ENCODE measurements at regions not wholly inside any gene's neighbourhood (a gene's known extent, or its start where the extent isn't known, plus 50 kb on each side); places are given as distances from the start of the nearest gene placed in this dataset.

DNA sequence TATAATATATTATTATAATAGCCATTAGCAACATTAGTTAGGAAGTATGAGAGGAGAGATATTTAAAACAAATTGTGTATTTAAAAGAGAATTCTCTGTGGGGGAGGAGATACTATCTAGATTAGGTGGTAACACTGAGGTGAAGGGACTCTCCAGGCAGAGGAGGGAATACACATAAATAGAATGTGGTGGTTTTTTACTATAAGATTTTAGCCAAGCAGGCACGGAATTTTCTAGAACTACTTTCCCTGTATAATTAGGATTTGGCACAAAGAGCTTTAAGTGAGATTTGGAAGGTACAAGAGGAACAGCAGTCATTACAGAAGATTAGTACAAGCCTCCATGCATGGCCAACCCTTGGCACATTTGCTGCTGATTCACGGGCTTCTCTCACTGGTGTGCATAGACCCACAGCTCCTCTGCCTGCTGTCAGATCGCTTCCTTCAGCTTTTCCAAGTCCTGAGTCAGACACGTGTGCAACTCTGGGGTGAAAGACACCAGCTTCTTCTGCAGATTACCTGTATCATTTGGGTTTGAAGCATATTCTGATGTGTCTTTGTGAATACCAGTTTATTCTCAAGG, 685.5 kb downstream of the KCTD8 start:
- H3K4me1 ChIP-seq (ENCODE audit: control insufficient read depth in 5 of 5, insufficient read depth in 5 of 5, low read length in 5 of 5): no peaks in the 10 kb centered on the region
- no peak overlapping the region for H3K27ac ChIP-seq (ENCODE audit: low read depth in 1 of 2, low read length in 1 of 2)
- H3K9ac ChIP-seq (ENCODE audit: insufficient read depth in 1 of 2, low read length in 2 of 2): no peak overlapping the region
- ATAC-seq (ENCODE audit: insufficient read depth, low FRiP score) (no peak), DNase-seq (no peak)
- TF ChIP-seq CTCF (IDR thresholded peaks at IDR 0.05; ENCODE audit: control extremely low read depth, extremely low read depth): no peak
- 58 to 66% methylated on average over 4 of the region's 4 CpGs for WGBS, 2 donors
- H3K9me3 ChIP-seq (ENCODE audit: control insufficient read depth in 4 of 4, insufficient read depth in 3 of 4, low read length in 3 of 4): no peaks in the 10 kb centered on the region
- no peaks in the 10 kb centered on the region for H3K36me3 ChIP-seq (ENCODE audit: control insufficient read depth in 4 of 4, insufficient read depth in 4 of 4, low read length in 4 of 4)
- no peak overlapping the region for H3K4me3 ChIP-seq
- H3K27me3 ChIP-seq (ENCODE audit: control insufficient read depth in 3 of 3, insufficient read depth in 3 of 3, low read length in 2 of 3): no peaks in the 10 kb centered on the region

DNA sequence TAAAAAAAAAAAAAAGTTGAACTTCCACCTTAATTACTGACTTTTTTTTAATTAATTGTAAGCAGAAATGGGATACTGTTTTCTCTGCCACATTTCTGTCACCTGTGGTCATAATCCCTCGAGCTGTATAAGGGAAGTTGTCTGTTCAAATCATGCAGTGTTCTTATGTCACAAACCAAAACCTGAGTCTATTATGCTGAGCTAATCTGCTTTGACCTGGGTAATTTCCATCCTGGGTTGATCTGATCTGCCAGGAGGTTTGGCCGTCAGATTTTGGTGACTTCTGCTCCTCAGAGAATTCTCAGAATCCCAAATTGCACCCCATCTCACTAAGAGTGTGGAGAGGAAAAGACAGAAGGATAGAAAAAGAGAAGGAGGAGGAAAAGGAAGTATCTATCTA, 683.1 kb downstream of the KCTD8 start:
- Histone ChIP-seq H3K27ac (ENCODE audit: low read depth in 1 of 2, low read length in 1 of 2) (no peak overlapping the region), H3K27me3 (ENCODE audit: control insufficient read depth in 3 of 3, insufficient read depth in 3 of 3, low read length in 2 of 3) (no peaks in the 10 kb centered on the region), H3K9ac (ENCODE audit: insufficient read depth in 1 of 2, low read length in 2 of 2) (no peak overlapping the region), H3K4me3 (no peak overlapping the region), H3K4me1 (ENCODE audit: control insufficient read depth in 5 of 5, insufficient read depth in 5 of 5, low read length in 5 of 5) (no peaks in the 10 kb centered on the region), H3K9me3 (ENCODE audit: control insufficient read depth in 4 of 4, insufficient read depth in 3 of 4, low read length in 3 of 4) (peaks cover 0 to 2% (median 0%) of the 10 kb centered on the region in 4 donors), H3K36me3 (ENCODE audit: control insufficient read depth in 4 of 4, insufficient read depth in 4 of 4, low read length in 4 of 4) (no peaks in the 10 kb centered on the region)
- DNase-seq (no peak), ATAC-seq (ENCODE audit: insufficient read depth, low FRiP score) (no peak)
- 72 to 73% methylated on average over 2 of the region's 2 CpGs for WGBS, 2 donors
- TF ChIP-seq CTCF (IDR thresholded peaks at IDR 0.05; ENCODE audit: control extremely low read depth, extremely low read depth): no peak

GRCh38 chr4:43766648-43767047, 682.0 kb downstream of the KCTD8 start:
- H3K4me3 ChIP-seq: no peak overlapping the region
- TF ChIP-seq CTCF (IDR thresholded peaks at IDR 0.05; ENCODE audit: control extremely low read depth, extremely low read depth): no peak
- no peak overlapping the region for H3K9ac ChIP-seq (ENCODE audit: insufficient read depth in 1 of 2, low read length in 2 of 2)
- ATAC-seq (ENCODE audit: insufficient read depth, low FRiP score) (no peak), DNase-seq (no peak)
- H3K9me3 ChIP-seq (ENCODE audit: control insufficient read depth in 4 of 4, insufficient read depth in 3 of 4, low read length in 3 of 4): peaks cover 0 to 2% (median 0%) of the 10 kb centered on the region in 4 donors
- no peaks in the 10 kb centered on the region for H3K36me3 ChIP-seq (ENCODE audit: control insufficient read depth in 4 of 4, insufficient read depth in 4 of 4, low read length in 4 of 4)
- no peaks in the 10 kb centered on the region for H3K4me1 ChIP-seq (ENCODE audit: control insufficient read depth in 5 of 5, insufficient read depth in 5 of 5, low read length in 5 of 5)
- H3K27ac ChIP-seq (ENCODE audit: low read depth in 1 of 2, low read length in 1 of 2): no peak overlapping the region
- H3K27me3 ChIP-seq (ENCODE audit: control insufficient read depth in 3 of 3, insufficient read depth in 3 of 3, low read length in 2 of 3): no peaks in the 10 kb centered on the region

GRCh38 chr4:43776371-43776770, 672.2 kb downstream of the KCTD8 start:
- DNase-seq: peak in 2 of 3 donors; percentile 10 to 22

More at GRCh38 chr4:43776371-43776770, 672.2 kb downstream of the KCTD8 start:
- Histone ChIP-seq H3K36me3 (ENCODE audit: control insufficient read depth in 4 of 4, insufficient read depth in 4 of 4, low read length in 4 of 4) (no peaks in the 10 kb centered on the region), H3K9ac (ENCODE audit: insufficient read depth in 1 of 2, low read length in 2 of 2) (no peak overlapping the region), H3K9me3 (ENCODE audit: control insufficient read depth in 4 of 4, insufficient read depth in 3 of 4, low read length in 3 of 4) (no peaks in the 10 kb centered on the region), H3K27me3 (ENCODE audit: control insufficient read depth in 3 of 3, insufficient read depth in 3 of 3, low read length in 2 of 3) (no peaks in the 10 kb centered on the region), H3K4me3 (no peak overlapping the region), H3K27ac (ENCODE audit: low read depth in 1 of 2, low read length in 1 of 2) (no peak overlapping the region), H3K4me1 (ENCODE audit: control insufficient read depth in 5 of 5, insufficient read depth in 5 of 5, low read length in 5 of 5) (no peaks in the 10 kb centered on the region)
- no peak for TF ChIP-seq CTCF (IDR thresholded peaks at IDR 0.05; ENCODE audit: control extremely low read depth, extremely low read depth)
- ATAC-seq (ENCODE audit: insufficient read depth, low FRiP score): no peak
- WGBS, 2 donors: 58 to 70% methylated on average over 1 of the region's 1 CpG

All from lung (tissue), 11 donors.